Psoas muscle (tissue), 7 donors: ENCODE measurements at regions not wholly inside any gene's neighbourhood (a gene's known extent, or its start where the extent isn't known, plus 50 kb on each side); places are given as distances from the start of the nearest gene placed in this dataset.

Source experiments
- ATAC-seq, 4 donors: fragments of 200-7000 bp; cut with Tn5 transposase; one replicate each; pipeline ENCODE4 v1.9.1; 2020; ENCODE audit warnings: moderate library complexity in 3 of 4, mild to moderate bottlenecking in 2 of 4
- DNase-seq, 2 donors: peaks; one replicate each; pipeline ENCODE4 v3.0.0-alpha.2; 2020
- H3K27ac ChIP-seq: fragments of 200-600 bp; one replicate; pipeline ENCODE4 v1.8.0; 2022
- H3K27me3 ChIP-seq, 3 donors: fragments of 200-600 bp in 1 of 3; one replicate each; pipeline versions ENCODE4 v1.6.1 to v1.8.0; 2013 to 2022; ENCODE audit warnings: low read length in 2 of 3, mild to moderate bottlenecking in 2 of 3, moderate library complexity in 1 of 3; ENCODE audit not compliant: insufficient read depth in 3 of 3
- H3K36me3 ChIP-seq, 2 donors: fragments of 200-600 bp in 1 of 2; one replicate each; pipeline versions ENCODE4 v1.6.1 to v1.8.0; 2013 to 2022; ENCODE audit warnings: low read depth in 1 of 2, mild to moderate bottlenecking in 1 of 2, moderate library complexity in 1 of 2; ENCODE audit not compliant: insufficient read depth in 1 of 2
- H3K4me1 ChIP-seq: fragments of 200-600 bp; one replicate; pipeline ENCODE4 v1.8.0; 2022
- H3K4me3 ChIP-seq: fragments of 200-600 bp; one replicate; pipeline ENCODE4 v1.8.0; 2022; ENCODE audit warnings: mild to moderate bottlenecking
- H3K9me3 ChIP-seq: fragments of 200-600 bp; one replicate; pipeline ENCODE4 v1.8.0; 2022
- CTCF ChIP-seq: fragments of 200-600 bp; IDR thresholded peaks from one replicate; pipeline ENCODE4 v1.8.0; 2022; ENCODE audit warnings: antibody characterized with exemption
- WGBS, 3 donors: extraction: QIAGEN DNeasy Blood & Tissue Kit; methylation state at CpG; one replicate each; pipeline versions ENCODE4 v1.1.6 to v1.1.7; 2013; 5-methylcytosine and 5-hydroxymethylcytosine counted together
- intact Hi-C, 2 donors: fragments of 100-400 bp; cut with DNase I; formaldehyde crosslinking; loops; one replicate each; pipeline versions ENCODE4 v1.11.0 to v1.14.2; 2022
- donor health status: healthy with polysubstance abuse.
- donor health status: DM: no; HTN: no; CAD: no; lungs with moderate emphysema.
- donor health status: Bipolar disorder and iron deficiency.
- donor health status: healthy.
- donor health status: DM: yes; HTN: yes; CAD: no.
- donor health status: DM: no; HTN: no; CAD: no.
- donor health status: DM: yes; HTN: yes; CAD: no.

- no peak for TF ChIP-seq CTCF
- Histone ChIP-seq H3K27me3 (no peaks in the 10 kb centered on the region), H3K4me1 (no peaks in the 10 kb centered on the region), H3K36me3 (no peaks in the 10 kb centered on the region), H3K27ac (no peak overlapping the region), H3K4me3 (no peak overlapping the region), H3K9me3 (no peaks in the 10 kb centered on the region)
- ATAC-seq, result no peak
- intact Hi-C loops, result no loop called here
- no peak for DNase-seq
These were observed 456.7 kb downstream of the TMEM182 start for GRCh38 chr2:103218516-103218915.

- Histone ChIP-seq H3K27ac (no peak overlapping the region), H3K4me1 (no peaks in the 10 kb centered on the region), H3K9me3 (no peaks in the 10 kb centered on the region), H3K27me3 (no peaks in the 10 kb centered on the region), H3K4me3 (no peak overlapping the region), H3K36me3 (no peaks in the 10 kb centered on the region)
- 73 to 88% (median 84%) methylated on average over 1 of the region's 1 CpG for WGBS, 3 donors
- DNase-seq, result no peak
- TF ChIP-seq CTCF, result no peak
- ATAC-seq, result no peak
- intact Hi-C loops, result no loop called here
These were observed 457.6 kb downstream of the TMEM182 start for GRCh38 chr2:103219398-103219797.

- H3K27ac ChIP-seq, result no peak overlapping the region
- ATAC-seq (no peak), DNase-seq (no peak)
- no peak for TF ChIP-seq CTCF
- H3K27me3 ChIP-seq, result no peaks in the 10 kb centered on the region
- intact Hi-C loops, result no loop called here
- no peaks in the 10 kb centered on the region for H3K36me3 ChIP-seq
- H3K9me3 ChIP-seq, result no peaks in the 10 kb centered on the region
- no peaks in the 10 kb centered on the region for H3K4me1 ChIP-seq
- H3K4me3 ChIP-seq, result no peak overlapping the region
These were observed 461.1 kb downstream of the TMEM182 start for GRCh38 chr2:103222969-103223368.

GRCh38 chr2:103230796-103231195 lies 469.0 kb downstream of the TMEM182 start:
- Histone ChIP-seq H3K4me3 (no peak overlapping the region), H3K27me3 (no peaks in the 10 kb centered on the region), H3K9me3 (no peaks in the 10 kb centered on the region), H3K27ac (no peak overlapping the region), H3K4me1 (no peaks in the 10 kb centered on the region), H3K36me3 (no peaks in the 10 kb centered on the region)
- WGBS, 3 donors, result 6 to 18% (median 13%) methylated on average over 1 of the region's 1 CpG
- ATAC-seq, result no peak
- intact Hi-C loops, result no loop called here
- no peak for TF ChIP-seq CTCF
- no peak for DNase-seq

- Histone ChIP-seq H3K9me3 (no peaks in the 10 kb centered on the region), H3K27ac (no peak overlapping the region), H3K4me3 (no peak overlapping the region), H3K27me3 (no peaks in the 10 kb centered on the region), H3K36me3 (no peaks in the 10 kb centered on the region), H3K4me1 (no peaks in the 10 kb centered on the region)
- peak in 1 of 4 donors; percentile 69 for ATAC-seq
- no peak for TF ChIP-seq CTCF
- intact Hi-C loops, result no loop called here
- 80 to 89% (median 86%) methylated on average over 4 of the region's 4 CpGs for WGBS, 3 donors
- no peak for DNase-seq
These were observed 471.0 kb downstream of the TMEM182 start for GRCh38 chr2:103232865-103233264.
